ENCODE measurements at regions not wholly inside any gene's neighbourhood (a gene's known extent, or its start where the extent isn't known, plus 50 kb on each side); places are given as distances from the start of the nearest gene placed in this dataset.

- TF ChIP-seq REST (IDR thresholded peaks at IDR 0.05; ENCODE audit: insufficient read depth in 1 of 2, low read depth in 2 of 2, low read length in 2 of 2), result no peak
- TF ChIP-seq TAF1 (IDR thresholded peaks at IDR 0.05; ENCODE audit: borderline replicate concordance, insufficient read depth, low read length), result no peak
- no peak for TF ChIP-seq FOXP2 (optimal IDR thresholded peaks at IDR 0.05; ENCODE audit: borderline replicate concordance, extremely low read depth, extremely low read length, insufficient read depth)
- no peak for TF ChIP-seq SIN3A (IDR thresholded peaks at IDR 0.05; ENCODE audit: borderline replicate concordance, insufficient read depth, low read length)
- no peak for TF ChIP-seq POLR2AphosphoS5 (IDR thresholded peaks at IDR 0.05; ENCODE audit: low read depth, low read length)
Observed at GRCh38 chr1:193434319-193434718, 247.9 kb upstream of the B3GALT2 start.

- TF ChIP-seq REST (IDR thresholded peaks at IDR 0.05; ENCODE audit: insufficient read depth in 1 of 2, low read depth in 2 of 2, low read length in 2 of 2), result no peak
- TF ChIP-seq FOXP2 (optimal IDR thresholded peaks at IDR 0.05; ENCODE audit: borderline replicate concordance, extremely low read depth, extremely low read length, insufficient read depth), result no peak
Observed at GRCh38 chr1:193433599-193433998, 247.2 kb upstream of the B3GALT2 start.

GRCh38 chr1:193432979-193433587 lies 246.7 kb upstream of the B3GALT2 start:
- no peak for TF ChIP-seq SIN3A (IDR thresholded peaks at IDR 0.05; ENCODE audit: borderline replicate concordance, insufficient read depth, low read length)
- TF ChIP-seq TAF1 (IDR thresholded peaks at IDR 0.05; ENCODE audit: borderline replicate concordance, insufficient read depth, low read length), result no peak

- no peak for TF ChIP-seq TAF1 (IDR thresholded peaks at IDR 0.05; ENCODE audit: borderline replicate concordance, insufficient read depth, low read length)
- TF ChIP-seq POLR2AphosphoS5 (IDR thresholded peaks at IDR 0.05; ENCODE audit: low read depth, low read length), result no peak
- no peak for TF ChIP-seq FOXP2 (optimal IDR thresholded peaks at IDR 0.05; ENCODE audit: borderline replicate concordance, extremely low read depth, extremely low read length, insufficient read depth)
- TF ChIP-seq SIN3A (IDR thresholded peaks at IDR 0.05; ENCODE audit: borderline replicate concordance, insufficient read depth, low read length), result no peak
- no peak for TF ChIP-seq REST (IDR thresholded peaks at IDR 0.05; ENCODE audit: insufficient read depth in 1 of 2, low read depth in 2 of 2, low read length in 2 of 2)
Observed at GRCh38 chr1:193431265-193431977, 245.0 kb upstream of the B3GALT2 start.

GRCh38 chr1:193427524-193427923 lies 241.1 kb upstream of the B3GALT2 start:
- TF ChIP-seq SIN3A (IDR thresholded peaks at IDR 0.05; ENCODE audit: borderline replicate concordance, insufficient read depth, low read length), result no peak
- TF ChIP-seq FOXP2 (optimal IDR thresholded peaks at IDR 0.05; ENCODE audit: borderline replicate concordance, extremely low read depth, extremely low read length, insufficient read depth), result no peak
- TF ChIP-seq REST (IDR thresholded peaks at IDR 0.05; ENCODE audit: insufficient read depth in 1 of 2, low read depth in 2 of 2, low read length in 2 of 2), result no peak
- no peak for TF ChIP-seq TAF1 (IDR thresholded peaks at IDR 0.05; ENCODE audit: borderline replicate concordance, insufficient read depth, low read length)
- no peak for TF ChIP-seq POLR2AphosphoS5 (IDR thresholded peaks at IDR 0.05; ENCODE audit: low read depth, low read length)
